Medulla oblongata (tissue), 1 donor: ENCODE measurements at regions not wholly inside any gene's neighbourhood (a gene's known extent, or its start where the extent isn't known, plus 50 kb on each side); places are given as distances from the start of the nearest gene placed in this dataset.

Experiments
- DNase-seq: peaks from one replicate; pipeline ENCODE4 v3.0.0-alpha.2; 2015; ENCODE audit errors: extremely low spot score

GRCh38 chr9:129383561-129384490 is 205.8 kb upstream of the IER5L start:
- DNase-seq = peak; percentile 79

GRCh38 chr9:129383019-129383560 is 205.0 kb upstream of the IER5L start:
- DNase-seq = peak; percentile 60

GRCh38 chr9:129382281-129383018 is 204.4 kb upstream of the IER5L start:
- DNase-seq = no peak

- no peak for DNase-seq
Measured at GRCh38 chr9:129381481-129381957, 203.5 kb upstream of the IER5L start.

GRCh38 chr9:129380961-129381401 is 202.9 kb upstream of the IER5L start:
- no peak for DNase-seq

- no peak for DNase-seq
Measured at GRCh38 chr9:129379886-129380285, 201.8 kb upstream of the IER5L start.

GRCh38 chr9:129379181-129379836 is 201.2 kb upstream of the IER5L start:
- DNase-seq = no peak

- DNase-seq = no peak
Measured at GRCh38 chr9:129377931-129378661, 200.0 kb upstream of the IER5L start.

- no peak for DNase-seq
Measured at GRCh38 chr9:129377181-129377580, 199.1 kb upstream of the IER5L start.

GRCh38 chr9:129375845-129376244 is 197.8 kb upstream of the IER5L start:
- DNase-seq = no peak

GRCh38 chr9:129374651-129375050 is 196.6 kb upstream of the IER5L start:
- DNase-seq = no peak

GRCh38 chr9:129374231-129374630 is 196.2 kb upstream of the IER5L start:
- DNase-seq = no peak

- no peak for DNase-seq
Measured at GRCh38 chr9:129373361-129373760, 195.3 kb upstream of the IER5L start.

- no peak for DNase-seq
Measured at GRCh38 chr9:129370770-129371169, 192.7 kb upstream of the IER5L start.

GRCh38 chr9:129368444-129368978 is 190.4 kb upstream of the IER5L start:
- no peak for DNase-seq

GRCh38 chr9:129367287-129367686 is 189.2 kb upstream of the IER5L start:
- DNase-seq = no peak

GRCh38 chr9:129365196-129365595 is 187.1 kb upstream of the IER5L start:
- DNase-seq = no peak

- DNase-seq = no peak
Measured at GRCh38 chr9:129363216-129363873, 185.3 kb upstream of the IER5L start.

GRCh38 chr9:129362287-129363000 is 184.4 kb upstream of the IER5L start:
- no peak for DNase-seq

- no peak for DNase-seq
Measured at GRCh38 chr9:129361196-129361595, 183.1 kb upstream of the IER5L start.
